HPDE6-E6E7 (cell line): ENCODE measurements at regions not wholly inside any gene's neighbourhood (a gene's known extent, or its start where the extent isn't known, plus 50 kb on each side); places are given as distances from the start of the nearest gene placed in this dataset.

Source experiments
- DNase-seq: peaks from one replicate; pipeline ENCODE4 v3.0.0; 2011; ENCODE audit warnings: missing footprints; ENCODE audit errors: extremely low spot score

GRCh38 chr13:53499576-53500133 is 471.0 kb downstream of the OLFM4 start:
- no peak for DNase-seq

GRCh38 chr13:53501387-53501786 is 472.8 kb downstream of the OLFM4 start:
- no peak for DNase-seq

GRCh38 chr13:53507741-53508140 is 479.1 kb downstream of the OLFM4 start:
- no peak for DNase-seq

GRCh38 chr13:53512635-53513034 is 484.0 kb downstream of the OLFM4 start:
- DNase-seq = no peak

GRCh38 chr13:53513226-53513625 is 484.6 kb downstream of the OLFM4 start:
- DNase-seq = no peak

GRCh38 chr13:53520132-53520531 is 491.5 kb downstream of the OLFM4 start:
- no peak for DNase-seq

GRCh38 chr13:53522034-53522433 is 493.4 kb downstream of the OLFM4 start:
- no peak for DNase-seq

GRCh38 chr13:53537586-53537985 is 509.0 kb downstream of the OLFM4 start:
- no peak for DNase-seq

- DNase-seq = no peak
Measured at GRCh38 chr13:53545340-53545941, 516.8 kb downstream of the OLFM4 start.

- no peak for DNase-seq
Measured at GRCh38 chr13:53560556-53560955, 531.9 kb downstream of the OLFM4 start.

GRCh38 chr13:53562419-53562818 is 533.8 kb downstream of the OLFM4 start:
- DNase-seq = no peak

- no peak for DNase-seq
Measured at GRCh38 chr13:53568491-53568890, 539.9 kb downstream of the OLFM4 start.

- no peak for DNase-seq
Measured at GRCh38 chr13:53569453-53569852, 540.8 kb downstream of the OLFM4 start.

- no peak for DNase-seq
Measured at GRCh38 chr13:53601113-53601512, 572.5 kb downstream of the OLFM4 start.

- no peak for DNase-seq
Measured at GRCh38 chr13:53605326-53605725, 576.7 kb downstream of the OLFM4 start.

GRCh38 chr13:53612200-53612599 is 583.6 kb downstream of the OLFM4 start:
- DNase-seq = no peak

GRCh38 chr13:53622456-53622855 is 593.8 kb downstream of the OLFM4 start:
- no peak for DNase-seq

- DNase-seq = no peak
Measured at GRCh38 chr13:53623146-53623545, 594.5 kb downstream of the OLFM4 start.

GRCh38 chr13:53631511-53631910 is 602.9 kb downstream of the OLFM4 start:
- no peak for DNase-seq

- DNase-seq = no peak
Measured at GRCh38 chr13:53638040-53638439, 609.4 kb downstream of the OLFM4 start.

- DNase-seq = no peak
Measured at GRCh38 chr13:53642306-53642705, 613.7 kb downstream of the OLFM4 start.

- no peak for DNase-seq
Measured at GRCh38 chr13:53648673-53649072, 620.1 kb downstream of the OLFM4 start.

GRCh38 chr13:53672005-53672404 is 643.4 kb downstream of the OLFM4 start:
- DNase-seq = no peak

GRCh38 chr13:53683146-53683545 is 654.5 kb downstream of the OLFM4 start:
- no peak for DNase-seq
